DND-41 (cell line): ENCODE measurements at regions not wholly inside any gene's neighbourhood (a gene's known extent, or its start where the extent isn't known, plus 50 kb on each side); places are given as distances from the start of the nearest gene placed in this dataset.

ENCODE experiments used
- ATAC-seq: fragments of 200-7000 bp; cut with Tn5 transposase; 3 replicates; pipeline ENCODE4 v1.9.1; 2021; ENCODE audit warnings: low read depth; ENCODE audit not compliant: insufficient read depth
- DNase-seq: peaks from one replicate; pipeline ENCODE4 v3.0.0-alpha.2; 2020
- H2AFZ ChIP-seq: 2 replicates; pipeline ENCODE4 v1.6.0; 2012; ENCODE audit warnings: low read depth, low read length
- H3K27ac ChIP-seq: 2 replicates; pipeline ENCODE4 v1.5.1; 2012; ENCODE audit warnings: low read length, inconsistent platforms
- H3K27me3 ChIP-seq: fragments of 200-600 bp; sonication (generic); 2 replicates; pipeline ENCODE4 v1.6.0; 2012; ENCODE audit warnings: low read length, mild to moderate bottlenecking, inconsistent platforms; ENCODE audit not compliant: insufficient read depth, poor library complexity
- H3K36me3 ChIP-seq: 2 replicates; pipeline ENCODE4 v1.5.1; 2012; ENCODE audit warnings: low read length, inconsistent platforms; ENCODE audit not compliant: insufficient read depth
- H3K4me1 ChIP-seq: 2 replicates; pipeline ENCODE4 v1.5.1; 2012; ENCODE audit warnings: mild to moderate bottlenecking, low read length; ENCODE audit not compliant: insufficient read depth
- H3K4me2 ChIP-seq: 2 replicates; pipeline ENCODE4 v1.6.0; 2012; ENCODE audit warnings: mild to moderate bottlenecking, moderate library complexity, low read length, inconsistent platforms; ENCODE audit not compliant: insufficient read depth
- H3K4me3 ChIP-seq, 2 experiments: fragments of 200-600 bp in 1 of 2; shearing (Covaris generic) in 1 of 2; 2 replicates each; pipeline ENCODE4 v1.5.1; 2012 to 2016; ENCODE audit warnings: inconsistent platforms in 2 of 2, low read length in 2 of 2, mild to moderate bottlenecking in 2 of 2, low read depth in 1 of 2, moderate library complexity in 1 of 2
- H3K79me2 ChIP-seq: 2 replicates; pipeline ENCODE4 v1.6.0; 2012; ENCODE audit warnings: low read length, inconsistent platforms; ENCODE audit not compliant: insufficient read depth
- H3K9ac ChIP-seq: 2 replicates; pipeline ENCODE4 v1.6.0; 2012; ENCODE audit warnings: low read depth, mild to moderate bottlenecking, inconsistent platforms, low read length, moderate library complexity
- H3K9me3 ChIP-seq: 2 replicates; pipeline ENCODE4 v1.5.1; 2012; ENCODE audit warnings: low read length, moderate library complexity, mild to moderate bottlenecking, inconsistent platforms; ENCODE audit not compliant: insufficient read depth, severe bottlenecking
- H4K20me1 ChIP-seq: 2 replicates; pipeline ENCODE4 v1.6.0; 2012; ENCODE audit warnings: low read length; ENCODE audit not compliant: insufficient read depth
- CTCF ChIP-seq: IDR thresholded peaks from 2 replicates; pipeline ENCODE4 v1.5.1; 2012; ENCODE audit warnings: borderline replicate concordance, low read length, moderate library complexity, mild to moderate bottlenecking; ENCODE audit not compliant: poor library complexity, severe bottlenecking; ENCODE audit errors: extremely low read depth
- EZH2 ChIP-seq: IDR thresholded peaks from 3 replicates; pipeline ENCODE4 v1.6.1; 2012; ENCODE audit warnings: borderline replicate concordance, low read depth, mild to moderate bottlenecking, moderate library complexity, low read length, inconsistent platforms; ENCODE audit not compliant: severe bottlenecking

- no peak for DNase-seq
- no peak overlapping the region for H3K9ac ChIP-seq
- ATAC-seq: no peak
Observed at GRCh38 chr2:145304501-145304900, 784.6 kb upstream of the ZEB2 start.

GRCh38 chr2:145303536-145303935 is 783.6 kb upstream of the ZEB2 start:
- Histone ChIP-seq H3K9me3 (no peaks in the 10 kb centered on the region), H3K36me3 (no peaks in the 10 kb centered on the region), H3K4me2 (no peak overlapping the region), H3K27ac (no peak overlapping the region), H3K4me1 (peaks cover 11% of the 10 kb centered on the region; the same call in 1 of the 2 replicates), H2AFZ (no peak overlapping the region), H3K79me2 (no peaks in the 10 kb centered on the region), H3K9ac (no peak overlapping the region), H3K27me3 (no peaks in the 10 kb centered on the region), H4K20me1 (no peaks in the 10 kb centered on the region), H3K4me3 (no peak overlapping the region)
- no peak for ATAC-seq
- DNase-seq: no peak
- TF ChIP-seq CTCF (no peak), EZH2 (no peak)

More at GRCh38 chr2:145304501-145304900, 784.6 kb upstream of the ZEB2 start:
- Histone ChIP-seq H3K36me3 (no peaks in the 10 kb centered on the region), H2AFZ (no peak overlapping the region), H3K9me3 (no peaks in the 10 kb centered on the region), H4K20me1 (no peaks in the 10 kb centered on the region), H3K4me2 (no peak overlapping the region), H3K27ac (no peak overlapping the region), H3K4me1 (peaks cover 11% of the 10 kb centered on the region; the same call in 1 of the 2 replicates), H3K4me3 (no peak overlapping the region), H3K79me2 (no peaks in the 10 kb centered on the region), H3K27me3 (no peaks in the 10 kb centered on the region)
- no peak for TF ChIP-seq EZH2
- no peak for TF ChIP-seq CTCF

- peaks cover 11% of the 10 kb centered on the region; the same call in 1 of the 2 replicates for H3K4me1 ChIP-seq
- H3K79me2 ChIP-seq: no peaks in the 10 kb centered on the region
- TF ChIP-seq CTCF: no peak
- no peak for TF ChIP-seq EZH2
- ATAC-seq: no peak
- no peak overlapping the region for H3K4me2 ChIP-seq
- no peak overlapping the region for H3K9ac ChIP-seq
- H2AFZ ChIP-seq: no peak overlapping the region
- no peak overlapping the region for H3K4me3 ChIP-seq
- no peaks in the 10 kb centered on the region for H3K9me3 ChIP-seq
- DNase-seq: no peak
- H3K27me3 ChIP-seq: no peaks in the 10 kb centered on the region
- no peaks in the 10 kb centered on the region for H4K20me1 ChIP-seq
- no peaks in the 10 kb centered on the region for H3K36me3 ChIP-seq
- H3K27ac ChIP-seq: no peak overlapping the region
Observed at GRCh38 chr2:145302886-145303285, 783.0 kb upstream of the ZEB2 start.

- Histone ChIP-seq H3K79me2 (no peaks in the 10 kb centered on the region), H3K9ac (no peak overlapping the region), H3K4me2 (no peak overlapping the region), H2AFZ (no peak overlapping the region), H3K4me1 (peaks cover 11% of the 10 kb centered on the region; the same call in 1 of the 2 replicates), H4K20me1 (no peaks in the 10 kb centered on the region), H3K27me3 (no peaks in the 10 kb centered on the region), H3K36me3 (no peaks in the 10 kb centered on the region), H3K27ac (no peak overlapping the region), H3K9me3 (no peaks in the 10 kb centered on the region), H3K4me3 (no peak overlapping the region)
- ATAC-seq: no peak
- no peak for DNase-seq
- TF ChIP-seq CTCF: no peak
- no peak for TF ChIP-seq EZH2
Observed at GRCh38 chr2:145302451-145302850, 782.5 kb upstream of the ZEB2 start.
